WERI-Rb-1 (cell line): ENCODE measurements at regions not wholly inside any gene's neighbourhood (a gene's known extent, or its start where the extent isn't known, plus 50 kb on each side); places are given as distances from the start of the nearest gene placed in this dataset.

Experiments
- DNase-seq: peaks from one replicate; pipeline ENCODE4 v3.0.0-alpha.2; 2020
- H3K27ac ChIP-seq: fragments of 250-450 bp; sonication (Bioruptor Pico); 2 replicates; pipeline ENCODE4 v1.5.1; 2020; ENCODE audit warnings: mild to moderate bottlenecking, moderate library complexity
- H3K27me3 ChIP-seq: fragments of 250-450 bp; sonication (Bioruptor Pico); 2 replicates; pipeline ENCODE4 v1.5.1; 2021; ENCODE audit warnings: mild to moderate bottlenecking, low read depth, moderate library complexity; ENCODE audit not compliant: insufficient read depth, severe bottlenecking
- H3K36me3 ChIP-seq: fragments of 250-450 bp; sonication (Bioruptor Pico); 2 replicates; pipeline ENCODE4 v1.5.1; 2020; ENCODE audit warnings: mild to moderate bottlenecking, moderate library complexity
- H3K4me3 ChIP-seq: 2 replicates; pipeline ENCODE4 v1.5.1; 2011; ENCODE audit warnings: low read depth, mild to moderate bottlenecking, control low read depth, low read length
- H3K9me3 ChIP-seq: fragments of 250-450 bp; sonication (Bioruptor Pico); 2 replicates; pipeline ENCODE4 v1.5.1; 2021; ENCODE audit warnings: mild to moderate bottlenecking, moderate library complexity; ENCODE audit not compliant: severe bottlenecking
- CTCF ChIP-seq: IDR thresholded peaks from 2 replicates; pipeline ENCODE4 v1.5.1; 2011; ENCODE audit warnings: low read depth, mild to moderate bottlenecking, control low read depth, inconsistent platforms, low read length

- no peaks in the 10 kb centered on the region for H3K27me3 ChIP-seq
- no peak for TF ChIP-seq CTCF
- no peak for DNase-seq
- H3K9me3 ChIP-seq: no peaks in the 10 kb centered on the region
- no peak overlapping the region for H3K27ac ChIP-seq
- no peaks in the 10 kb centered on the region for H3K36me3 ChIP-seq
- no peak overlapping the region for H3K4me3 ChIP-seq
Observed at GRCh38 chr4:56241500-56241899, 145.8 kb downstream of the AASDH start.

- DNase-seq: peak; percentile 73
- no peak for TF ChIP-seq CTCF
- Histone ChIP-seq H3K36me3 (no peaks in the 10 kb centered on the region), H3K27me3 (no peaks in the 10 kb centered on the region), H3K4me3 (no peak overlapping the region), H3K27ac (no peak overlapping the region), H3K9me3 (no peaks in the 10 kb centered on the region)
Observed at GRCh38 chr4:56240554-56241174, 146.6 kb downstream of the AASDH start.

GRCh38 chr4:56238251-56238650 lies 149.0 kb downstream of the AASDH start:
- DNase-seq: no peak
- no peak overlapping the region for H3K4me3 ChIP-seq
- H3K27me3 ChIP-seq: no peaks in the 10 kb centered on the region
- H3K36me3 ChIP-seq: no peaks in the 10 kb centered on the region
- H3K9me3 ChIP-seq: no peaks in the 10 kb centered on the region
- no peak for TF ChIP-seq CTCF
- H3K27ac ChIP-seq: no peak overlapping the region

GRCh38 chr4:56235725-56236124 lies 151.6 kb downstream of the AASDH start:
- H3K36me3 ChIP-seq: peaks cover 5% of the 10 kb centered on the region
- H3K9me3 ChIP-seq: peaks cover 8% of the 10 kb centered on the region
- H3K27me3 ChIP-seq: no peaks in the 10 kb centered on the region
- TF ChIP-seq CTCF: no peak
- H3K27ac ChIP-seq: no peak overlapping the region
- no peak for DNase-seq
- H3K4me3 ChIP-seq: no peak overlapping the region

GRCh38 chr4:56235011-56235410 lies 152.3 kb downstream of the AASDH start:
- peaks cover 8% of the 10 kb centered on the region for H3K9me3 ChIP-seq
- peaks cover 5% of the 10 kb centered on the region for H3K36me3 ChIP-seq
- no peak for DNase-seq
- H3K4me3 ChIP-seq: no peak overlapping the region
- no peak for TF ChIP-seq CTCF
- no peak overlapping the region for H3K27ac ChIP-seq
- no peaks in the 10 kb centered on the region for H3K27me3 ChIP-seq

- TF ChIP-seq CTCF: no peak
- no peak for DNase-seq
- Histone ChIP-seq H3K27me3 (no peaks in the 10 kb centered on the region), H3K9me3 (peaks cover 8% of the 10 kb centered on the region), H3K27ac (no peak overlapping the region), H3K36me3 (peaks cover 5% of the 10 kb centered on the region), H3K4me3 (no peak overlapping the region)
Observed at GRCh38 chr4:56234098-56234497, 153.2 kb downstream of the AASDH start.
